Gastroesophageal sphincter (tissue), 3 donors: ENCODE measurements at regions not wholly inside any gene's neighbourhood (a gene's known extent, or its start where the extent isn't known, plus 50 kb on each side); places are given as distances from the start of the nearest gene placed in this dataset.

Experiments
- POLR2A ChIP-seq, 2 donors: fragments of 450-650 bp; IDR thresholded peaks; one replicate each; pipeline ENCODE4 v1.6.1; 2017; ENCODE audit warnings: antibody characterized with exemption in 2 of 2, mild to moderate bottlenecking in 2 of 2, moderate library complexity in 1 of 2
- TF ChIP-seq, protein P1 (sequence below), 4 experiments: fragments of 200-600 bp in 2 of 4; fragments of 450-650 bp in 2 of 4; sonication (generic) in 1 of 4; IDR thresholded peaks; one replicate each; pipeline ENCODE4 v1.5.1; 2017 to 2019; ENCODE audit warnings: antibody characterized with exemption in 4 of 4, mild to moderate bottlenecking in 2 of 4, moderate library complexity in 2 of 4

DNA sequence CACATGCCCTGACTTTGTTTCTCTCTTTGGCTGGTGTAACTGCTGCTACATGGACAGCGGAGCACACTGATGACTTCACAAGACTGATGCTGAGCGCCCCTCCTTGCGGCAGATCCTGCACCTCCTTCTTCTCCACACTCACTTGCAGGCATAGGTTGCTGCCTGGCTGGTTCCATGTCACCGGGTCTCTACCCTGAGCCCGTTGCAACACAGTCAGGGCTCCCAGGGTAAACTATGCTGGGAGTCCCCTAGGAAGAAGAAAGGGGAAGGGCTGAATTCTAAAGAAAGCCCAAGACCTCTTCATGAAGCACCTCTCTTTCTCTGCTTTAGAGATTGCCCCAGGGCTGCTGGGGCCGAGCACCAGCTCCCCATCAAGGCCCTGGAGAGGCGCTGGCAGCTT, 83.3 kb upstream of the DUSP22 start:
- TF ChIP-seq POLR2A (IDR thresholded peaks at IDR 0.05) = no peak
- TF ChIP-seq, protein P1, sequence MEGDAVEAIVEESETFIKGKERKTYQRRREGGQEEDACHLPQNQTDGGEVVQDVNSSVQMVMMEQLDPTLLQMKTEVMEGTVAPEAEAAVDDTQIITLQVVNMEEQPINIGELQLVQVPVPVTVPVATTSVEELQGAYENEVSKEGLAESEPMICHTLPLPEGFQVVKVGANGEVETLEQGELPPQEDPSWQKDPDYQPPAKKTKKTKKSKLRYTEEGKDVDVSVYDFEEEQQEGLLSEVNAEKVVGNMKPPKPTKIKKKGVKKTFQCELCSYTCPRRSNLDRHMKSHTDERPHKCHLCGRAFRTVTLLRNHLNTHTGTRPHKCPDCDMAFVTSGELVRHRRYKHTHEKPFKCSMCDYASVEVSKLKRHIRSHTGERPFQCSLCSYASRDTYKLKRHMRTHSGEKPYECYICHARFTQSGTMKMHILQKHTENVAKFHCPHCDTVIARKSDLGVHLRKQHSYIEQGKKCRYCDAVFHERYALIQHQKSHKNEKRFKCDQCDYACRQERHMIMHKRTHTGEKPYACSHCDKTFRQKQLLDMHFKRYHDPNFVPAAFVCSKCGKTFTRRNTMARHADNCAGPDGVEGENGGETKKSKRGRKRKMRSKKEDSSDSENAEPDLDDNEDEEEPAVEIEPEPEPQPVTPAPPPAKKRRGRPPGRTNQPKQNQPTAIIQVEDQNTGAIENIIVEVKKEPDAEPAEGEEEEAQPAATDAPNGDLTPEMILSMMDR (IDR thresholded peaks at IDR 0.05) = no peak
